Tibial nerve (tissue), 4 donors: ENCODE measurements at regions not wholly inside any gene's neighbourhood (a gene's known extent, or its start where the extent isn't known, plus 50 kb on each side); places are given as distances from the start of the nearest gene placed in this dataset.

Experiments
- DNase-seq, 2 donors: peaks; one replicate each; pipeline ENCODE4 v3.0.0-alpha.2; 2019; ENCODE audit warnings: low spot score in 2 of 2
- H3K27ac ChIP-seq, 4 donors: fragments of 200-600 bp; sonication (generic) in 3 of 4; one replicate each; pipeline ENCODE4 v1.5.1; 2017 to 2019; ENCODE audit warnings: mild to moderate bottlenecking in 1 of 4
- H3K27me3 ChIP-seq, 2 donors: fragments of 200-600 bp; sonication (generic) in 1 of 2; one replicate each; pipeline versions ENCODE4 v1.5.1 to v1.6.0; 2017 to 2019
- H3K36me3 ChIP-seq, 3 donors: fragments of 200-600 bp; sonication (generic); one replicate each; pipeline ENCODE4 v1.5.1; 2018 to 2019
- H3K4me1 ChIP-seq, 4 donors: fragments of 200-600 bp; sonication (generic) in 3 of 4; one replicate each; pipeline ENCODE4 v1.5.1; 2017 to 2019
- H3K4me3 ChIP-seq, 4 donors: fragments of 200-600 bp; sonication (generic) in 3 of 4; one replicate each; pipeline ENCODE4 v1.5.1; 2017 to 2019; ENCODE audit warnings: mild to moderate bottlenecking in 1 of 4, moderate library complexity in 1 of 4
- H3K9me3 ChIP-seq, 4 donors: fragments of 200-600 bp; sonication (generic) in 3 of 4; one replicate each; pipeline ENCODE4 v1.5.1; 2017 to 2019
- CTCF ChIP-seq, 5 experiments: fragments of 200-600 bp in 3 of 5; fragments of 450-650 bp in 2 of 5; sonication (generic) in 3 of 5; IDR thresholded peaks; one replicate each; pipeline ENCODE4 v1.5.1; 2016 to 2019; ENCODE audit warnings: antibody characterized with exemption in 5 of 5, mild to moderate bottlenecking in 3 of 5, moderate library complexity in 2 of 5
- EP300 ChIP-seq, 2 donors: sonication (generic); formaldehyde crosslinking; IDR thresholded peaks; one replicate each; pipeline ENCODE4 v1.6.1; 2017; ENCODE audit warnings: antibody characterized with exemption in 2 of 2, mild to moderate bottlenecking in 1 of 2
- POLR2A ChIP-seq, 2 donors: fragments of 450-650 bp; IDR thresholded peaks; one replicate each; pipeline ENCODE4 v1.6.1; 2017; ENCODE audit warnings: antibody characterized with exemption in 2 of 2, mild to moderate bottlenecking in 2 of 2, moderate library complexity in 2 of 2
- WGBS, 2 donors: methylation state at CpG; one replicate each; pipeline ENCODE4 v1.1.5; 2018; 5-methylcytosine and 5-hydroxymethylcytosine counted together

- Histone ChIP-seq H3K27me3 (no peaks in the 10 kb centered on the region), H3K9me3 (no peaks in the 10 kb centered on the region), H3K36me3 (no peaks in the 10 kb centered on the region), H3K27ac (no peak overlapping the region), H3K4me1 (no peaks in the 10 kb centered on the region), H3K4me3 (no peak overlapping the region)
- DNase-seq: no peak
- 39 to 58% methylated on average over 1 of the region's 1 CpG for WGBS, 2 donors
- TF ChIP-seq CTCF (IDR thresholded peaks at IDR 0.05) (no peak), POLR2A (IDR thresholded peaks at IDR 0.05) (no peak), EP300 (IDR thresholded peaks at IDR 0.05) (no peak)
Observed at GRCh38 chr2:195586062-195586714, 70.8 kb upstream of the SLC39A10 start.

GRCh38 chr2:195582188-195582587 is 74.8 kb upstream of the SLC39A10 start:
- TF ChIP-seq EP300 (IDR thresholded peaks at IDR 0.05) (no peak), CTCF (IDR thresholded peaks at IDR 0.05) (no peak), POLR2A (IDR thresholded peaks at IDR 0.05) (no peak)
- H3K4me1 ChIP-seq: no peaks in the 10 kb centered on the region
- no peaks in the 10 kb centered on the region for H3K27me3 ChIP-seq
- H3K27ac ChIP-seq: no peak overlapping the region
- 89 to 94% methylated on average over 1 of the region's 1 CpG for WGBS, 2 donors
- H3K36me3 ChIP-seq: no peaks in the 10 kb centered on the region
- no peak for DNase-seq
- no peaks in the 10 kb centered on the region for H3K9me3 ChIP-seq
- H3K4me3 ChIP-seq: no peak overlapping the region

GRCh38 chr2:195579776-195580555 is 77.1 kb upstream of the SLC39A10 start:
- Histone ChIP-seq H3K27ac (peak overlapping the region in 1 of 4 donors; percentile 31), H3K36me3 (no peaks in the 10 kb centered on the region), H3K4me1 (peaks cover 0 to 6% (median 1%) of the 10 kb centered on the region in 4 donors), H3K9me3 (no peaks in the 10 kb centered on the region), H3K27me3 (no peaks in the 10 kb centered on the region), H3K4me3 (no peak overlapping the region)
- WGBS, 2 donors: 49 to 52% methylated on average over 2 of the region's 2 CpGs
- TF ChIP-seq POLR2A (IDR thresholded peaks at IDR 0.05) (no peak), CTCF (IDR thresholded peaks at IDR 0.05) (no peak), EP300 (IDR thresholded peaks at IDR 0.05) (no peak)
- no peak for DNase-seq

GRCh38 chr2:195575879-195576401 is 81.1 kb upstream of the SLC39A10 start:
- TF ChIP-seq EP300 (IDR thresholded peaks at IDR 0.05) (no peak), CTCF (IDR thresholded peaks at IDR 0.05) (peak in 3 of 5 experiments; percentile 7 to 19 (median 15))
- Histone ChIP-seq H3K9me3 (no peaks in the 10 kb centered on the region), H3K36me3 (no peaks in the 10 kb centered on the region), H3K4me3 (no peak overlapping the region), H3K27me3 (no peaks in the 10 kb centered on the region), H3K27ac (no peak overlapping the region), H3K4me1 (peaks cover 0 to 6% (median 1%) of the 10 kb centered on the region in 4 donors)
- peak in 1 of 2 donors; percentile 24 for DNase-seq
- 23 to 33% methylated on average over 4 of the region's 4 CpGs for WGBS, 2 donors

- H3K27ac ChIP-seq: no peak overlapping the region
- no peak overlapping the region for H3K4me3 ChIP-seq
- WGBS, 2 donors: 88 to 91% methylated on average over 2 of the region's 2 CpGs
- TF ChIP-seq EP300 (IDR thresholded peaks at IDR 0.05) (no peak), CTCF (IDR thresholded peaks at IDR 0.05) (no peak), POLR2A (IDR thresholded peaks at IDR 0.05) (no peak)
- no peak for DNase-seq
- H3K9me3 ChIP-seq: no peaks in the 10 kb centered on the region
- peaks cover 0 to 6% (median 1%) of the 10 kb centered on the region in 4 donors for H3K4me1 ChIP-seq
- H3K27me3 ChIP-seq: no peaks in the 10 kb centered on the region
- no peaks in the 10 kb centered on the region for H3K36me3 ChIP-seq
Observed at GRCh38 chr2:195575016-195575415, 82.0 kb upstream of the SLC39A10 start.
